Mucosa of descending colon (tissue), 3 donors: ENCODE measurements at regions not wholly inside any gene's neighbourhood (a gene's known extent, or its start where the extent isn't known, plus 50 kb on each side); places are given as distances from the start of the nearest gene placed in this dataset.
A peak's percentile ranks its signal among the peaks of the same experiment; 100 is the strongest.

Source experiments
- ATAC-seq: fragments of 200-7000 bp; cut with Tn5 transposase; one replicate; pipeline ENCODE4 v1.9.1; 2020; ENCODE audit warnings: mild to moderate bottlenecking, moderate library complexity
- DNase-seq, 3 donors: peaks; one replicate each; pipeline ENCODE4 v3.0.0-alpha.2; 2020
- H3K36me3 ChIP-seq: fragments of 200-600 bp; one replicate; pipeline ENCODE4 v1.8.0; 2021; ENCODE audit warnings: low read depth, mild to moderate bottlenecking
- H3K4me1 ChIP-seq: fragments of 200-600 bp; one replicate; pipeline ENCODE4 v1.8.0; 2021; ENCODE audit warnings: low read depth, mild to moderate bottlenecking
- H3K4me3 ChIP-seq: fragments of 200-600 bp; one replicate; pipeline ENCODE4 v1.8.0; 2021; ENCODE audit warnings: mild to moderate bottlenecking
- H3K9me3 ChIP-seq: fragments of 200-600 bp; one replicate; pipeline ENCODE4 v1.8.0; 2021; ENCODE audit warnings: mild to moderate bottlenecking
- CTCF ChIP-seq: fragments of 200-600 bp; IDR thresholded peaks from one replicate; pipeline ENCODE4 v1.8.0; 2022; ENCODE audit warnings: antibody characterized with exemption, mild to moderate bottlenecking
- intact Hi-C, 2 donors: fragments of 100-400 bp; cut with DNase I in 1 of 2; cut with micrococcal nuclease in 1 of 2; formaldehyde crosslinking; loops; one replicate each; pipeline versions ENCODE4 v1.11.0 to v1.11.1; 2022; cut with DNase I, micrococcal nuclease
- donor health status: DM: no; HTN: no; CAD: no; lungs with moderate emphysema.
- donor health status: DM: no; HTN: no; CAD: no.
- donor health status: DM: no; HTN: yes; CAD: no.

- no peaks in the 10 kb centered on the region for H3K36me3 ChIP-seq
- DNase-seq: no peak
- H3K4me1 ChIP-seq: peaks cover 13% of the 10 kb centered on the region
- no peak for TF ChIP-seq CTCF
- no peak for ATAC-seq
- no peaks in the 10 kb centered on the region for H3K9me3 ChIP-seq
- intact Hi-C loops: no loop called here
- H3K4me3 ChIP-seq: no peak overlapping the region
These were observed 101.1 kb upstream of the HNRNPU start for GRCh38 chr1:244965185-244966030.

DNA sequence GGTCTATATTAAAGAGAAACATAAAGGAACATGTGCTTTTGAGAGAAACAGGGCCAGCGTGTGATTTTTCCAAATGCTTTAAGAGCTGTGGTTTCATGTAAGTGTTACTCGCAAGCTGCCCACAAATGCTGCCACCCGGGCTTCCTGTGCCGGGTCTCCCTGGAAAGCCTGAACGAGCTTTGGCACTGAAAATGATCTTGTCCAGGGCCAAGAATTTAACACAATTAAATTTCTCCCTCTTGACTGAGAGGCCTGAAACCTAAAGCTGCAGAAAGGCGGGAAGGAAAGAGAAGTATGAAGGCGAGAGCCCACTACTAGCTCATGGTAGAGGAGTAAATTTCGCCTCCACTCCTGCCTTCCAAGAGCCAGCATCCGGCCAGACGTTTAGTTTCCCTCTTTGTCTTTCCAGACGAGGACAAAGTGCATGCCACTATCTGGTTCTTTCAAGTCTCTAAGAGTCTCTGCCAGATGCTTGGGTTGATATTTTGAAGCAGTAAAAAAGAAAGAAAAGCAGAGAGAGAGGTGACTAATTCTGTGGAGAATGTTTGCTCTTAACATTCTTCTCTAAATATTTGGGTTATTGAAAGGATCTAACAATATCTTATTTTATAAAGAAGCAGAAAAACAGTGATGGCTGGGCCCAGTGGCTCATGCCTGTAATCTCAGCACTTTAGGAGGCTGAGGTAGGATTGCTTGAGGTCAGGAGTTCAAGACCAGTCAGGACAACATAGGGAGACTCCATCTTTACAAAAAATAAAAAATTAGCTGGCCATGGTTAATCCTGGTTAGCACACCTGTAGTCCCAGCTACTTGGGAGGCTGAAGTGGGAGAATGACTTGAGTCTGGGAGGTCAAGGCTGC is 100.0 kb upstream of the HNRNPU start:
- no peaks in the 10 kb centered on the region for H3K9me3 ChIP-seq
- H3K36me3 ChIP-seq: no peaks in the 10 kb centered on the region
- DNase-seq (peak in 2 of 3 donors; percentile 47 to 65), ATAC-seq (peak; percentile 94)
- no peak for TF ChIP-seq CTCF
- H3K4me3 ChIP-seq: no peak overlapping the region
- peaks cover 13% of the 10 kb centered on the region for H3K4me1 ChIP-seq
- intact Hi-C loops: no loop called here

GRCh38 chr1:244963231-244963826 is 99.0 kb upstream of the HNRNPU start:
- no peak for DNase-seq
- no peaks in the 10 kb centered on the region for H3K36me3 ChIP-seq
- no peak for ATAC-seq
- peaks cover 5% of the 10 kb centered on the region for H3K4me1 ChIP-seq
- intact Hi-C loops: no loop called here
- TF ChIP-seq CTCF: no peak
- H3K4me3 ChIP-seq: no peak overlapping the region
- no peaks in the 10 kb centered on the region for H3K9me3 ChIP-seq

GRCh38 chr1:244962130-244962529 is 97.8 kb upstream of the HNRNPU start:
- Histone ChIP-seq H3K4me1 (peaks cover 4% of the 10 kb centered on the region), H3K4me3 (no peak overlapping the region), H3K36me3 (no peaks in the 10 kb centered on the region), H3K9me3 (no peaks in the 10 kb centered on the region)
- DNase-seq (no peak), ATAC-seq (no peak)
- TF ChIP-seq CTCF: no peak
- intact Hi-C loops: no loop called here

DNA sequence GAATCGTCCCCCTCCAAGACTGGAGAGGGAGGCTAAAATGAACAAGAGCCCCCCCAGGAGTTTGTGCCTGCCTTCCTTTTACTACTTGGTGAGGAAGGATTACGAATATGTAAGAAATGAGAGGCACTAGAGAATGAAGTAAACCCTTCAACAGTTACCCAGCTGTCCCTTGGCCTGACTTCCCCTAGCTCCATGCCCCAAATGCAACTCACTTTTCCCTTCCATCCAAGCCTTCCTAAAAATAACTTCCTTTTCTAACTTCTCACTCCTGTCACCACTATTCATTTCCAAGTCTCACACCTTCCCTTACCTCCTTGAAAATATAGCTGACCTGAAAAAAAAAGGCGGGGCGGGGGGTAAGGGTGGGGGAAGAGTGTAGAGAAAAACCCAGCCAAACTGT is 96.6 kb upstream of the HNRNPU start:
- intact Hi-C loops: no loop called here
- H3K36me3 ChIP-seq: no peaks in the 10 kb centered on the region
- no peaks in the 10 kb centered on the region for H3K9me3 ChIP-seq
- H3K4me3 ChIP-seq: no peak overlapping the region
- no peak for ATAC-seq
- TF ChIP-seq CTCF: no peak
- H3K4me1 ChIP-seq: peaks cover 4% of the 10 kb centered on the region
- DNase-seq: no peak
